ENCODE measurements at regions not wholly inside any gene's neighbourhood (a gene's known extent, or its start where the extent isn't known, plus 50 kb on each side); places are given as distances from the start of the nearest gene placed in this dataset.
A peak's percentile ranks its signal among the peaks of the same experiment; 100 is the strongest.

DNA sequence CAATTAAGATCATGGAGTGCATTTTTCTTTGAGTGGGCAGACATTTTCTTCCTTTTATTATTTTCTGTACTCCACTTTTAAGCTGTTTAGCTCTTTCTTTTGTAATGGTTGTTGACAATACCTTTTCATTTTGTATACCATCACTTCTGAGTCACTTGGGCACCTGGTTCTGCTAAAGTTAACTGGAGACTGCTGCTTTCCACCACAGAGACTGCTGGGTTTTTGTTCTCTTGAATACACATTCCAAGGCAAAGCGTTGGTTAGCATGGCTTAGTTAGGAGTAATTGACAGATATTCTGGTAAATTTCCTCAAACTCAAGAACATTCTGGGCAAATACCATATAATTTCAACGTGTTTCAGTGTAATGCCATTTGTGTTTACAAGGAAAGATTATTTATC, 541.9 kb upstream of the CELF2 start:
- no peaks in the 10 kb centered on the region for H3K9me2 ChIP-seq (ENCODE audit: insufficient read depth)
- no peak overlapping the region for H3K4me3 ChIP-seq
- TF ChIP-seq, protein P1, sequence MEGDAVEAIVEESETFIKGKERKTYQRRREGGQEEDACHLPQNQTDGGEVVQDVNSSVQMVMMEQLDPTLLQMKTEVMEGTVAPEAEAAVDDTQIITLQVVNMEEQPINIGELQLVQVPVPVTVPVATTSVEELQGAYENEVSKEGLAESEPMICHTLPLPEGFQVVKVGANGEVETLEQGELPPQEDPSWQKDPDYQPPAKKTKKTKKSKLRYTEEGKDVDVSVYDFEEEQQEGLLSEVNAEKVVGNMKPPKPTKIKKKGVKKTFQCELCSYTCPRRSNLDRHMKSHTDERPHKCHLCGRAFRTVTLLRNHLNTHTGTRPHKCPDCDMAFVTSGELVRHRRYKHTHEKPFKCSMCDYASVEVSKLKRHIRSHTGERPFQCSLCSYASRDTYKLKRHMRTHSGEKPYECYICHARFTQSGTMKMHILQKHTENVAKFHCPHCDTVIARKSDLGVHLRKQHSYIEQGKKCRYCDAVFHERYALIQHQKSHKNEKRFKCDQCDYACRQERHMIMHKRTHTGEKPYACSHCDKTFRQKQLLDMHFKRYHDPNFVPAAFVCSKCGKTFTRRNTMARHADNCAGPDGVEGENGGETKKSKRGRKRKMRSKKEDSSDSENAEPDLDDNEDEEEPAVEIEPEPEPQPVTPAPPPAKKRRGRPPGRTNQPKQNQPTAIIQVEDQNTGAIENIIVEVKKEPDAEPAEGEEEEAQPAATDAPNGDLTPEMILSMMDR (conservative IDR thresholded peaks at IDR 0.05), result no peak
- no peak for TF ChIP-seq EZH2 (IDR thresholded peaks at IDR 0.05; ENCODE audit: low read depth)
- no peaks in the 10 kb centered on the region for H4K20me1 ChIP-seq (ENCODE audit: insufficient read depth)
- BruUV-seq (replicated peaks), result no TSS peak
- ChIA-PET POLR2A (ENCODE audit: unreplicated experiment) (no interaction called here), CTCF (no interaction called here)
- no peaks in the 10 kb centered on the region for H3K36me3 ChIP-seq (ENCODE audit: low read depth)
- no peak for DNase-seq
- H3K27ac ChIP-seq, result no peak overlapping the region
- no peak overlapping the region for H3K4me2 ChIP-seq
- H3K27me3 ChIP-seq (ENCODE audit: insufficient read depth, low read depth), result no peaks in the 10 kb centered on the region; the same call in 1 of the 2 replicates
- no peak overlapping the region for H2AFZ ChIP-seq
- H3F3A ChIP-seq (ENCODE audit: insufficient read depth, low read depth), result no peaks in the 10 kb centered on the region
- intact Hi-C loops (cut with micrococcal nuclease; ENCODE audit: unreplicated experiment), result no loop called here
- no peaks in the 10 kb centered on the region for H3K4me1 ChIP-seq (replicated peaks; ENCODE audit: insufficient read depth)
- H3K9me3 ChIP-seq (ENCODE audit: insufficient read depth, low read depth), result no peaks in the 10 kb centered on the region
- no peaks in the 10 kb centered on the region for H3K79me2 ChIP-seq (ENCODE audit: low read depth)

DNA sequence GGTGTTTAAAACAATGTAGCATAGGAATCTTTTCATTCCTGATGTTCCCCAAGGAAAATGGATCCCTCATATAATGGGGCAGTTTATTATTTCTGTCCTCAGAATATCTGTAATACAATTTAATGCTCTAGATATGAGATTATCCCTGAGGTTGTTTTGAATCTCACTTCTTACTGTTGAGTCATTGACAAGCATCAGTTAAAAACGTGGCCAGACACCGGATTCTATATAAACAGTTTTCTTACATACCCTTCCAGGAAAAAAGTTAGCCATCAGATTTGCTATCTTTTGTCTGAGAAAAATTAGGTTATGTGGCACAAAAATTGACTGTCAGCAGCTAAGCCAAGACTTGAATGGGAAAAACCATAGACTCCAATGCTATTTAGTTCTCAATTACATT, 539.8 kb upstream of the CELF2 start:
- ChIA-PET CTCF (no interaction called here), POLR2A (ENCODE audit: unreplicated experiment) (no interaction called here)
- Histone ChIP-seq H3K4me3 (no peak overlapping the region), H2AFZ (no peak overlapping the region), H3K4me1 (replicated peaks; ENCODE audit: insufficient read depth) (no peaks in the 10 kb centered on the region), H4K20me1 (ENCODE audit: insufficient read depth) (no peaks in the 10 kb centered on the region), H3K27ac (no peak overlapping the region), H3K36me3 (ENCODE audit: low read depth) (no peaks in the 10 kb centered on the region), H3K27me3 (ENCODE audit: insufficient read depth, low read depth) (peaks cover 6% of the 10 kb centered on the region; the same call in 1 of the 2 replicates), H3K4me2 (no peak overlapping the region), H3K79me2 (ENCODE audit: low read depth) (no peaks in the 10 kb centered on the region), H3K9me2 (ENCODE audit: insufficient read depth) (no peaks in the 10 kb centered on the region), H3K9me3 (ENCODE audit: insufficient read depth, low read depth) (no peaks in the 10 kb centered on the region), H3F3A (ENCODE audit: insufficient read depth, low read depth) (no peaks in the 10 kb centered on the region)
- intact Hi-C loops (cut with micrococcal nuclease; ENCODE audit: unreplicated experiment), result no loop called here
- no peak for DNase-seq
- TF ChIP-seq EZH2 (IDR thresholded peaks at IDR 0.05; ENCODE audit: low read depth), result no peak
- TF ChIP-seq, protein P1 (conservative IDR thresholded peaks at IDR 0.05), result no peak
- BruUV-seq (replicated peaks), result no TSS peak

DNA sequence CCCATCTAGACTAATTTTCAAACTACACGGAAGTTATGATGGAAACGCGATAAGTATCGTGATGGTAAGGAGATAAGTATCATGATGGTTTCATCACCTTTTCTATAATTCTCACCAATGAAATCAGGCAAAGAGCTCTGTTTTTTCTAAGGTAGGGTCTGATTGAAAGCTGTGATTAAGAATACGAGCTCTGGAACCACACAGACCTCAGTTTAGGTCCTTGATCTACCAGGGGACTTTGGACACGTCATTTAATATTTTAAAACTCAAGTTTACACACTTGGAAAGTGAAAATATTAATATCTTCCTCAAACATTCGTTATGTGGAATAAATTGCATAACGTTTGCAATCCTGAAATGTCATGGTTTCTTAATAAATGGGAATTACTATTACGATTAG, 538.2 kb upstream of the CELF2 start:
- no peak overlapping the region for H3K4me3 ChIP-seq
- no peaks in the 10 kb centered on the region for H3K9me3 ChIP-seq (ENCODE audit: insufficient read depth, low read depth)
- no peaks in the 10 kb centered on the region for H3K4me1 ChIP-seq (replicated peaks; ENCODE audit: insufficient read depth)
- DNase-seq, result no peak
- intact Hi-C loops (cut with micrococcal nuclease; ENCODE audit: unreplicated experiment), result no loop called here
- no TSS peak for BruUV-seq (replicated peaks)
- H3K27ac ChIP-seq, result no peak overlapping the region
- ChIA-PET CTCF (no interaction called here), POLR2A (ENCODE audit: unreplicated experiment) (no interaction called here)
- H3K27me3 ChIP-seq (ENCODE audit: insufficient read depth, low read depth), result peaks cover 6% of the 10 kb centered on the region; the same call in 1 of the 2 replicates
- H2AFZ ChIP-seq, result peak overlapping the region; percentile 16; the same call in 1 of the 2 replicates
- no peak overlapping the region for H3K4me2 ChIP-seq
- no peaks in the 10 kb centered on the region for H3K9me2 ChIP-seq (ENCODE audit: insufficient read depth)
- H4K20me1 ChIP-seq (ENCODE audit: insufficient read depth), result no peaks in the 10 kb centered on the region
- TF ChIP-seq, protein P1 (conservative IDR thresholded peaks at IDR 0.05), result no peak
- no peak for TF ChIP-seq EZH2 (IDR thresholded peaks at IDR 0.05; ENCODE audit: low read depth)
- H3F3A ChIP-seq (ENCODE audit: insufficient read depth, low read depth), result no peaks in the 10 kb centered on the region
- H3K79me2 ChIP-seq (ENCODE audit: low read depth), result no peaks in the 10 kb centered on the region
- H3K36me3 ChIP-seq (ENCODE audit: low read depth), result no peaks in the 10 kb centered on the region
